Stimulated activated CD4-positive, alpha-beta T cell treated with anti-CD3 and anti-CD28 coated beads, Interleukin-4, amount 100 ng/mL, for 24 hours (primary cell): ENCODE measurements at regions not wholly inside any gene's neighbourhood (a gene's known extent, or its start where the extent isn't known, plus 50 kb on each side); places are given as distances from the start of the nearest gene placed in this dataset.

Source experiments
- DNase-seq: peaks from one replicate; pipeline ENCODE4 v3.0.0-alpha.2; 2020

- no peak for DNase-seq
Observed at GRCh38 chr2:146241023-146241422, 1603.8 kb upstream of the ACVR2A start.

GRCh38 chr2:146240391-146240790, 1604.4 kb upstream of the ACVR2A start:
- no peak for DNase-seq

- no peak for DNase-seq
Observed at GRCh38 chr2:146239392-146240135, 1605.3 kb upstream of the ACVR2A start.

- DNase-seq, result no peak
Observed at GRCh38 chr2:146238254-146238966, 1606.4 kb upstream of the ACVR2A start.

GRCh38 chr2:146235158-146235557, 1609.7 kb upstream of the ACVR2A start:
- no peak for DNase-seq

- no peak for DNase-seq
Observed at GRCh38 chr2:146229508-146230155, 1615.2 kb upstream of the ACVR2A start.

GRCh38 chr2:146228466-146229058, 1616.3 kb upstream of the ACVR2A start:
- no peak for DNase-seq

- no peak for DNase-seq
Observed at GRCh38 chr2:146228020-146228393, 1616.8 kb upstream of the ACVR2A start.

- DNase-seq, result no peak
Observed at GRCh38 chr2:146227152-146228019, 1617.4 kb upstream of the ACVR2A start.

GRCh38 chr2:146226077-146226476, 1618.8 kb upstream of the ACVR2A start:
- DNase-seq, result no peak

- DNase-seq, result no peak
Observed at GRCh38 chr2:146221826-146222225, 1623.0 kb upstream of the ACVR2A start.

GRCh38 chr2:146220957-146221356, 1623.9 kb upstream of the ACVR2A start:
- DNase-seq, result no peak

GRCh38 chr2:146214394-146214929, 1630.4 kb upstream of the ACVR2A start:
- no peak for DNase-seq

GRCh38 chr2:146213674-146214073, 1631.2 kb upstream of the ACVR2A start:
- no peak for DNase-seq

GRCh38 chr2:146212602-146213001, 1632.2 kb upstream of the ACVR2A start:
- no peak for DNase-seq

GRCh38 chr2:146209842-146210275, 1635.0 kb upstream of the ACVR2A start:
- no peak for DNase-seq

GRCh38 chr2:146207901-146208300, 1636.9 kb upstream of the ACVR2A start:
- DNase-seq, result no peak

- DNase-seq, result no peak
Observed at GRCh38 chr2:146207417-146207816, 1637.4 kb upstream of the ACVR2A start.

GRCh38 chr2:146203064-146203624, 1641.7 kb upstream of the ACVR2A start:
- no peak for DNase-seq

- DNase-seq, result no peak
Observed at GRCh38 chr2:146193619-146194018, 1651.2 kb upstream of the ACVR2A start.

GRCh38 chr2:146189541-146189940, 1655.3 kb upstream of the ACVR2A start:
- no peak for DNase-seq

GRCh38 chr2:146173934-146174333, 1654.0 kb upstream of the ZEB2 start:
- no peak for DNase-seq
